DMS153 (cell line): ENCODE measurements at regions not wholly inside any gene's neighbourhood (a gene's known extent, or its start where the extent isn't known, plus 50 kb on each side); places are given as distances from the start of the nearest gene placed in this dataset.

Experiments used
- DNase-seq: peaks from one replicate; lab custom pipeline; 2025; lab: John Stamatoyannopoulos, UW

DNA sequence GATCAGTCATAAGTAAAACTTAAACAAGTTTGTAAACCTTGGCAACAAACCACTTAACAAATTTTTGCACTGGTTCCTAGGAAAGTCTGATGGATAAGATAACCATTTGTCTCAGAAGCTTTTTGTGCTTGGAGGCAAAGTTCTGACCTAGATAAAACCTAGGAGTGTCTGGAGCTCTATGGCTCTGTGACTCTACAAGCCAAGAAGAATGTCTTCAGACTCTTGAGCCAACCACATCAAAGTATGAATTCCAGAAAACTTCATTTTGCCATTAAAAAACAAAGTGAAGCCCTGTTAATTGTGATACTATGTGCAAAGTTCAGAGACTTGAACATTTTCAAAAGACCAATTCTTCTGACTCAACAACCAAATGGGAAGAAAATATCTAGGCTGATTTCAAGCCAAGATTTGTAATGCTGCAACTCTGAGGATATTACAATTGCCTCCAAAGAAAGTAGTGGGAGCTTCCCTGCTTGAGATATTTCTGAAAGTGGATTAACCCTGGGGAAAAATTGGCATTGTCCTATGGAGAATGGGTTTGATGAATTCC is 158.1 kb upstream of the FOXQ1 start:
- DNase-seq = no peak

DNA sequence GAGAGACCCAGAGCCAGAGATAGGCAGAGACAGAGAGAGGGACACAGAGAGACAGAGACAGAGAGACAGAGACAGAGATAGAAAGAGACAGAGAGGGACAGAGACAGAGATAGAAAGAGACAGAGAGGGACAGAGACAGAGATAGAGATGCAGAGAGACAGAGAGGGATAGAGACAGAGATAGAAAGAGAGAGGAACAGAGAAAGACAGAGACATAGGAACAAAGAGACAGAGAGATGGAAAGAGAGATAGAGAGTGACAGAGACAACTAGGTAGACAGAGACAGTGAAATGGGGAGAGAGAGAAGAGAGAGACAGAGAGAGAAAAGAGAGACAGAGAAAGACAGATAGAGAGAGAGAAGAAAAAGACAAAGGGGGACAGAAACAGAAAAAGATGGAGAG is 165.4 kb upstream of the FOXQ1 start:
- DNase-seq = no peak

DNA sequence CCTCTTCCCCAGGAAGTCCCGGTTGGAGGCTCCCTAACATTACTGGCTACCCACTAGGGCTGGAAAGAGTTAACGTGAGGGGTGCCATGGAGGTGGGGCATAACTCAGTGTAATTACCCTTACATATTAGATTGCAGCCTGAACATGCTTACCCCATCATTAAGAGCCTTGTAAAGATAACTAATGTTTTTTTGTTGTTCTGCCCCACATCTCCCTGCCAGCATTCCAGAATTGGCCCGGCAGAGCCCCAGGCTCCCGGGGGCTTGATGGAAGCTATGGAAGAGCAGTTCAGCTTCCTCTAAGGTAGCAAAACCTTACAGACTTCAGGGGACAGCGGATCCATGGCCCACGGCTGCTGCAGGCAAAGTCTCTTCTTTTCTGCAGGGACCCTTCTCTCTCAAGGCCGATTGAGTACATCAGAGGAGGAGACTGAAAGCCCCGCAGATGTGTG is 166.1 kb upstream of the FOXQ1 start:
- DNase-seq = no peak

DNA sequence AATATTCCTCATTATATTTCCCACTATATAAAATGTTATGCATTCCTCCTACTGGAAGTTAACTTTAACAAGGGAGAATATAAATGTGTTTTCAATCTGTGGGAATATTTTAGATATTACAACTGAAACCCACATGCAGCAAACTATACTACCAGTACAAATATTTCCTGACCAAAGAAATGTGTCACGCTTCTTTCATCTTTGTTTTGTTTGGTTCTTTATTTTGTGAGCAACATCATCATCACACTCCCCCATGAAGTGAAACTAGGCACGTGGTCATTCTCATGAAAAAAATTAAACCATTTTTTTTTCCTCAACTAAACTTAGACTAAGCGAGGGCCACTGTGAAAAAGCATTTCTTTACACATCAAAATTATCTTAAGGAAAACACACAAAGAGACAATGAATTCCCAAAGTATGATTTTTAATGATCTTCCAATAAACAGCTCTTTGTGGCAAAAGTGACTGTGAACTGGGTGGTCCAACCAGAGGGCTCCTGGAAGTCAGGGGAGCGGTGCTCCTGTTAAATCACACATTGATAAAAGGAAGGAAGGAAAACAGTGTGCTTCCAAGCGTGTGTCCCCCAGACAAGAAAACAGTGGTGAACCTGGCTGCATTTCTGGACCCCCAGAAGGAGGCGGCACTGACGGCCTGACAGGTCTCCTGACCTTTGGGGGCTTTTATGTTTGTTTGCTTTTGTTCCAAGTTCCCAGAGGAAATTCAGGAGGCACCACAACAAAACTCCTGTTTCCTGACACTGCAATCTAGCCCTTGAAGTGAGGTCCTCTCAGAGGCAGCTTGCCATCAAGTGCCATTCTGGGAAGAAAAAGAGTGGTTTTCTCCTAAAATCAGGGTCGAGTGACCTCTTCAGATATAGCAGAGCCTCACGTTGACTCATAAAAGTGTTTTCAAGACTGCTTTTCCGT is 166.8 kb upstream of the FOXQ1 start:
- no peak for DNase-seq

DNA sequence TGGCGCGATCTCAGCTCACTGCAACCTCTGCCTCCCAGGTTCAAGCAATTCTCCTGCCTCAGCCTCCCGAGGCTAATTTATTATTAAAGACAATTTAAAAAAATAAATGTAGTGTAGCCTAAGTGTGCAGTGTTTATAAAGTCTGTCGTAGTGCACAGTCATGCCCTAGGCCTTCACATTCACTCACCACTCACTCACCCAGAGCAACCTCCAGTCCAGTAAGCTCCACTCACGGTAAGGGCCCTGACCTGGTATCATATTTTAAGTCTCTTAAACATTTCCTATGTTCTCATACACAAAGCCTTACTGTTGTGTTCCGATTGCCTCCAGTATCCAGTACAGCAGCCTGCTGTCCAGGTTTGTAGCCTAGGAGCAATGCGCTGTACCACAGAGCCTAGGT is 168.2 kb upstream of the FOXQ1 start:
- no peak for DNase-seq

DNA sequence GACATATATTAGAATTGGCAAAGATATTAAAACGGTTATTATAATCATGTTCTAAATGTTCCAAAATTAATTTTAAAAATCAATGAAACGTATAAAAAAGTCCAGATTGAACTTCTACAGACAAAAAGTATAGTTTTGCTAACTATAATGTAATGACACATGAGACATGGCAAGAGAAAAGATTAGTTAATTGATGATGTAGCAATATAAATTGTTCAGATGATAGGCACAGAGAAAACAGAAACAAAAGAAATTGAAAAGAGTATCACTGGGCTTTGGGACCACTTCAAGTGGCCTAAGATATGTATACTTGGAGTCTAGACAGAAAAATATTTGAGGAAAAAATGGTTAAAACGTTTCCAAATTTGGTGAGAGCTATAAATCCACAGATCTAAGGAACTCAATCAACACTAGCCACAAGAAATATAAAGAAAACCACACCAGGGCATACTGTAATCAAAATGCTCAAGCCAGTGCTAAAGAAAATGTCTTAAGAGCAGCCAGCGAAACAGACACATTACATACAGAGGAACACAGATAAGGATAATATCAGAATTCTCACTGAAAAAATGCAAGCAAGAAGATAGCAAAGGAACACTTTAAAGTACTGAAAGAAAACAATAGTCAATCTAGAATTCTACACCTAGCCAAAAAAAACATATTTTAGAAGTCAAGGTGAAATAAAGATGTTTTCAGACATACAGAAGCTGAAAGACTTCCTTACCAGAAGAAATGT is 172.6 kb upstream of the FOXQ1 start:
- DNase-seq = no peak

DNA sequence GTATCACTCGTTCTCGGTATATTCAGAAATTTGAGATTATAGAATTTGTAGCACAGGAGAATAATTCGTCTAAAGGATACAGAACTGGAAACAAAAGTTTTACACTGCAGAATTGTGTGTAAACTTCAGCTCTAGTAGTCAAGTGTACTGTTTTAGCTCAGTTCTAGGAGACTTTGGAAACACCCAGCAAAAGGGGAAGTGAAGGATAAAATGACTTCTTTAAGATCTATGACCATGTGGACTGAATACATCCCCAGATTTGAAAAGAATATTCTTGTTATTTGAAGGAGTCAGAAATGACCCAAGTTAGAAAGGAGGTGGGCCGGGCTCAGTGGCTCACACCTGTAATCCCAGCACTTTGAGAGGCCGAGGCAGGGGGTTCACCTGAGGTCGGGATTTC is 174.0 kb upstream of the FOXQ1 start:
- no peak for DNase-seq

DNA sequence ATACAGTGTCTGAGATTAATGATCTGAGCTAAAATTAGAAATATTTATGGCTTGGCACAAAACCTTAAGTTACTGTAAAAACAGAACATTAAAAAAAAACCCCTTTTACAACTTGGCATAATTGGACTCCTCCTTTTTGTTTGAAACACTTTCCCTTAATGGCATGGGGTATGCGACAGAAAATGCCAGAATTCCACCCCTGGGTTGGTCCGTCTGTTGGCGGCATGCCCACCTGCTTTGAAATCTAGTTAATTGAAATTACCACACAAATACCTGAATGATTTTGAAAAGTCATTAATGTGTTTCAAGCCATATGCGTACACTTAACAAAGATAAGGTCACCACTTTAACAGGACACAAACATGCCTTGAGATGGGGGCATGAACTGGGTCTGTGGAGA is 175.1 kb upstream of the FOXQ1 start:
- DNase-seq = no peak

DNA sequence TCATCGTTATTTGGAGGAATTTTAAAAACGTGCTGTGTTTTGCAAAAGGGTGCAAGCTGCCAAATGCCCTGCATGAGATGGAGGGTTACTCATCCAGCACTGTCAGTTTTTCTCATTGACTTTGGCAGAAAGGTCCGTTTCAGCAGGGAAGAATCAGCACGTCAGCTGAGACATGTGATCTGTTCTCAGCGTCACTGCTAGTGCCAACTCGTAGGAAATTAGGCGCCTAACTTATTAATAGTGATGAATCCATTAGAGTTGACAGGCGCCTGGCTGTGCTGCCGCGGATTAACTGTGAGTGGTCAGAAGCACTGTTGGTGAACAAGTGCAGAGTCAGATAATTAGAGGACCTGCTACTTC is 175.5 kb upstream of the FOXQ1 start:
- DNase-seq = no peak

DNA sequence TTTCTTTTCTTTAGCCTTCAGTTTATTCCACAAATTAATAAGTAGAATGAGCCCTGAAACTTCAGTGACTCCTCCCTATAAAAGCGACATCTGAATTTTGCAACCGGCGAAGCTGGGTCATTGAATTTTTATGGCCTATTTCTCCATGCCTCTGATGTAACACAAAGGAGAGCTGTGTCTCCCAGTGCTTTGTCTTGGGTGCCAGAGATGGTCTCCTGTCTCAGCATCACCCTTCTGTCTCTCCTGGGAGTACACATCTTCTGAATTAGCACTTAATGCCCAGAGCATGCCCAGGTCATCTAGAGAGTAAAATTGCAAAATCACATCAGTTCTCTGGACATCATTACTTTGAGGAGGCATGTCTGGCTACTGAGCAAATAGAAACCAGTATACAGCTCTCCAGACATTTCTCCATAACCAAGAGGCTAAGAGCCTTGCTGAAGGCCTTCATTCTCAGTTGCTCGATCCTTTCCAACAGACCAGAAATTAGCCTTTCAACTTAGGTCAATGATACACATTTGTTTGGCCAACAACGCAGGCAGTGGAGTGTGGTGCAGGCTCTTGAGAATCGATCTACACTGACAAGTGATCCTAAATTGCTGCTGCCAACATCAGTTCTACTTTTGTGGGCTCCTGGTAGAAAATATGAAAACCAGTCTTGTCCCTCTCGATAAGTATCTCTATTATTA is 176.0 kb upstream of the FOXQ1 start:
- no peak for DNase-seq

DNA sequence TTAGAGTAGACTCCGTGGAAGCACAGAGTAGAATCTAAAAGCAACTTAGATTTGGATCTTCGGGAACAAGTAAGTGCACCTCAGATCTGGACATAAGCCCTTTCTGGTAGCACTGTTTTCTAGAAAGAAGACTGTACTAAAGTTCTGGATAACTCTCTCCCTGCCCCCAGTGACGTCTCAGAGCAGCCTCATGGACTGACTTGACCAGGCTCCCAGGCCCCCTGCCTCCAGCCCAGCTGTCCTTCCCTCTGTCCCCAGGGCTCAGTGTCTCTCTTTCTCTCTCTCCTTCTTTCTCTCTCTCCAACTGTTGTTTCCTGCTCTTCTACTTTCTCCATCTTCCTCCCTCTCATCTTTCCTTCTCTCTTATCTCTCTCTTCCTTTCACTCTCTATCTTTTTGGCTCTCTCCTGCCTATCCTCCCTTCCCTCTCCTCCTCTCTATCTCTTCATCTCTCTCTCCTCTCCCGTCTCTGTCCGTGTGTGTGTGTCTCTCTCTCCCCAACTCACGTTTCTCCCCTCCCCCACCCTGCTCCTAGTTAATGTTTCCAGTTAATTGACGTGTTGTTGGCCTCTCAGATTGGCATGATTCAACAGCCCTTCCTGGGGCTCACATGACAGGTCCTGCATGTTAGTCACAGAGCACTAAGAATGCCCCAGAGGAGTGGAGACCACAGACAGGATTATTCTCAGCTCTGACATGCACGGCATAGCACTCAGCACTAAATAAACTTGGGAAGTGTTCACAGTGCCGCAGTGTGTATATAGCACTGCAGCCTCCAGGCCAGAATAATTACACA is 180.4 kb upstream of the FOXQ1 start:
- DNase-seq = no peak

DNA sequence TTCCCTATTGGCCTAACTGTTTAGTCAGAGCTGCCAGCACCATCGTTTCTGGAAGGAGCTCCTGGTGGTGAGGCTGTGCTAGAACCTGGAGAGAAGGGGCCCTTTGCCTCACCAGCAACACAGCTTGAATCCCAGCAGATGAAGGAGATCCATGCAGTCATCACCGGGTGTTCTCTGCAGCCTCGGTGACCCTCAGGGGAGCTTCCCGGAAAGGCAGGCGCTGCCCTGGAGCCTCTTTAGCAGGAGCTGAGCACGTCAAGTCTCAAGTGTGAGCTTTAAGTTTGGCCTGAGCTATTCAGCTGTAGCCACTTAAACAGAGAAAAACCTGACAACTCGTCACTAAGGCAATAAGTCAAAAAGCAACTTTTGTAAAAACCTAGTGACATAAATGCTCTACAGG is 181.2 kb upstream of the FOXQ1 start:
- DNase-seq = no peak

DNA sequence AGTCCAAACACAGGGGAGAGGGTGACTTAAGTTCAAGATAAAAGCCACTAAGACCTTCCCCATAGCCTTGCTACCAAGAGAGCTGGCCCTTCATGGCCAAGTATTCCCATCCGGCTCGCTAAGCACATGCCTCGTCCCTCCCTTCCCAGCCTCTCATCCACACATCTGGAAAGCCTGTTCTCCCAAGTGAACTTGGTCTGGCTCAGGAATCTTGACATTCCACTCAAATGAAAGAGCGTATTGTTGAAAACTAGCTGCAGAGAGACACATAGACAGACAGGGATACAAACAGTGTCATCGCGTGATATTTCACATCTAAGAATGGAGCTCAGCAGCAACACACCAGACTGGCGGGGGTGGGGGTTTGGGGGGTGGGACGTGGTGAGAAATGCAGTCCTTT is 182.8 kb upstream of the FOXQ1 start:
- DNase-seq = no peak

DNA sequence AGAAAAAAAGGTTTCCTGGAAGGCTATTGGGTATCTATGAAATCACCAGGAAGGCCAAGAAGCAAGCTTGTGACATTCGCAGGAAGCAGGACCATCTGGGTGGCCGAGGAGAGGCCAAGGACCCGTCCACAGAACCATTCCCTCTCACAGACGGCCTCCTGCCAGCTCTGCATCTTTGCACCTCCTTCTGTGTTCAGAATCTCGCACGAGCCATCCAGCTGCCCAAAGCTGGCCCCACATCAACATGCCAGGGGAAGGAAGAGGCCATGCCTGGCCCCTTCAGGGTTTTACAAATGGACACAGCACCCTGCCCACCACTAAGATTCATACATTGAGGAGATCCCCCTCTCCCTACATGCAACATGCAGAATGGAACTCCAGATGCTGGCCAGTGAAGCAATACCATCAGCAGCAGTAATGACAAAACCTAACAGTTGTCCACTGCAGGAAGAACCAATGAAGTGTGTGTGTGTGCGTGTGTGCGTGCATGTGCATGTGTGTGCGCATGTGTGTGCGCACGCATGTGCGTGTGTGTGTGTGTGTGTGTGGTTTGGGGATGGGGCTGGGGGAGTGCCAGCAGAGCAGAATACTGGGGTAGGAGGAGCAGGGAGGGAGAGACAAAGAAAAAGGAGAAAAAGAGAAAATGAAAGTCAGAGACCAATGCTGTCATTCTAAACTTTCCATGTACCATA is 184.2 kb upstream of the FOXQ1 start:
- DNase-seq = no peak

DNA sequence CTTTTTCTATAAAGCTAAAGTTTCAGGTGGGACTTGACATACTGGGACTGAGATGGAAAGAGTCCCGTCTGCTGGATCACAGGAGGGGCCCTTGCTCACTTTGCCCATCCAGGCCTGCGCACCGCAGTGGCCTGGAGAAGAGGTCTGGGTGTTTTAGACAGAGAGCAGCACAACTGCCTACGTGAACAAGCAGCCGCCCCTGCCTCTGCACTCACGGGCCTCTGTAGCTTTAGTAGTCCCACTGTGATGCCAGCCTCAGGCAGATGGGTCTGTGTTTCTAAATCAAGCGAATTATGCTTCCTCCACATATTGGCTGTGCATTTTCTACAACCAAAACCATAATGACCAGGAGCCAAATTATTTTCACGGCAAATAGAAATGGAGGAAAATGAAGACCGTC is 184.8 kb upstream of the FOXQ1 start:
- DNase-seq = no peak

DNA sequence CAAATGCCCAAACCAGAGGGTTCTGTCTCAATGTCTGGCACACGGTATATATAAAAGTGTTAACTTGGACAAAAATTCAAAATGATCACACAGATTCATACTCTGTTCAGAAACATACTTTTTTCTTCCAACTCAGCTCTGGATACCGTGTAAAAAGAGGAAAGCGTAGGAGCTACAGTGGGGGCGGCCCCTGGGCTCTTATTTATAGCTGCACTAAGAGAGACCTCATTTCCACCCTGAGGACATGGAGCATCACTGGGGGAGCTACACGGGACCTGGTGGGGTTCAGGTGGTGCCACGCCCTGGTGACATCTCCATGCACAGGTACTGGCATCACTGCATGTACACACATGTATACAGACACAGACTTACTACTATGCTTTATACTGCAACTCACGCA is 185.9 kb upstream of the FOXQ1 start:
- no peak for DNase-seq

DNA sequence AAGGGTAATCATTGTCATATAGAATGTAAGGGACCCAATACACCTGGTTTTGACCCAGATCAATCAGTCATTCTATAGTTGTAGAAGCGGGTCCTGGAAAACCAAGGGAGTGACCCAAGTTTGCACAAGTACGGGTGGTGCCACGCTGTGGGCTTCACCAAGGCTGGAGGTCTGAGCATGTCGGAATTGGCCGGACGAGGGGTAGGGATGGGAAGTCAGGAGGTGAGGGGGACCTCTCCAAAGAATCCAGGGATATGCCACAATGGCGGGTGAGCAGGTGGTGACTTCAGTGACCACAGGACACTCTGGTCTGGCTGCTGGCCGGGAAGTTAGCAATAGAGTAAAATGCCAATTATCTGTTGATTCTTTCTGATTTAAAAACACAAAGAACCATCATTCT is 186.6 kb upstream of the FOXQ1 start:
- no peak for DNase-seq

DNA sequence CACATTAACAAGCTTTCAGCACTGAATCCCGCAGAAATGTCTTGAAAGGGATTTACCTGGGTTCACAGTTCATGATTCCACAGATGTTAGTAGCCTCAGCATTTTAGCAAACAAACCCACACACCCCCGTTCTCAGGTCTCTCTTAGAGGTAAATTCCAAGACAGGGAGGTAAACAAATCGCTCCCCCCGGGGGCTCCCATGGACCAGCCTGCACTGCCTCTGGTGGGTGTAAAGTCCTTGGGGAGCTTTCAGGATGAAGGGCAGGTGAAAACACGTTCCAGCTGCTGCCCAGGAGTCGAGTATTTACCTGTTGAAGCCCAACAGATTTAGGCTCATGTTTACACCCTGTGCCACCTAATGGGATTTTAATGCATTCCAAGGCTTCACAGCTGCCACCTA is 187.0 kb upstream of the FOXQ1 start:
- DNase-seq = no peak

DNA sequence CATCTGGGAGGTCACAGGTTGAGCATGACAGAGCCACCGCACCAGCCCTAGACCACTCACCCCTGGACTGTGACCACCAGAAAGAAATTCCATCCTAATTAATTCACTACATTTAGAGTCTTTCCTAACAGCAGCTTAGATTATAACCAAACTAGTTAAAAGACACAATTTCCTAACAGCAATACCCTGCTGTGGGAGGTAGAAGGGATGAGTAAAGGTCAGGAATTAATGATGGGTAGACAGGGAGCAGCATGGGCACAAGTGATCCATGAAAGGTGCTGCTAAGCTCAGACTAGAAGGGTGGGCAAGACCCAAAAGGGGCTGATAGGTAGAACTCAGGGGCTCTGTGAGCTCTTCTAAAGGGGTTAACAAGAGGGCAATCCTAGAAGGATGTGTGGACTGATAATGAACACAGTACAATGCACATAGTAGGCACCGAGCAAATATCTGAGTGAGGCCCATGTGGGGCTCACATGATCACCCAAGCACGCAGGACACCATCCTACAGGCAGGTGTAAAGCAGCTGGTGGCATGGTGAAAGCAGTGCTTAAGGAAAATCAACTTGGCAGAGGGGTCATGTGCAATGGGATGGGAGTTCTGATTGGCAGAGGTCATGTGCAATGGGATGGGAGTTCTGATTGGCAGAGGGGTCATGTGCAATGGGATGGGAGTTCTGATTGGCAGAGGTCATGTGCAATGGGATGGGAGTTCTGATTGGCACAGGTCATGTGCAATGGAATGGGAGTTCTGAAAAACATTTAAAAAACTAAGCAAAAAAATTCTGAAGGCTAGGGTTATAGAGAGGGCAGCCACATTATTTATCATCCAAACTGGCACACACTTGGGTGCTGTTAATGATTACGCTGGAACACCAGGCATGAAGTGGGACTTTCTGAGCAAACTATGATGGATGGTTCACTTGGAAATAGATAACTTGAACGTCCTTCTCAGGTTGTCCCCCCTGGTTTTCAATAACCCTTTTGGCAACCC is 188.2 kb upstream of the FOXQ1 start:
- DNase-seq = no peak

DNA sequence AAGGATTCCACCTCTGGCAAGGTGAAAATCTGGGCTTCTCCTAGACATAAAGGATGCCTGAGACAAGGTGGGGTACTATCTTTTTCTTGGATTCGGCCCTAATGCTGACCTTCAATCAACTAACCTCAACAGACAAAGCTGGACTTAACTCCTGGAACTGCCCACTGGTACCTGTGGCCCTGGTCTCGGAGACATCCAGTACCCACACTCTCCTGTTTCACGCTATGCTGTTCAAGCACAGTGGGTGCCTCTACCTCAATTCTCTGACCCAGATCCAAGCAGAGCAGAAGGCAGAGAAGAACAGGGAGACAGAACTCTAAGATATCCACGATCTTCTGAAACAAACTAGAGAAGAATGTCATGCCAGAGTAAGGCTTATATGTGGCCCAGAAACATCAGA is 189.8 kb upstream of the FOXQ1 start:
- no peak for DNase-seq
